Naive thymus-derived CD4-positive, alpha-beta T cell (primary cell): ENCODE measurements at regions not wholly inside any gene's neighbourhood (a gene's known extent, or its start where the extent isn't known, plus 50 kb on each side); places are given as distances from the start of the nearest gene placed in this dataset.

Experiments
- ATAC-seq: fragments of 150-1000 bp; cut with Tn5 transposase; 2 replicates; pipeline ENCODE4 v1.10.0; 2021; ENCODE audit warnings: mild to moderate bottlenecking, moderate library complexity
- CTCF ChIA-PET: fragments of 350-600 bp; sonication (Branson Sonifier 250); formaldehyde crosslinking; loops from one replicate; lab custom pipeline; 2021; ENCODE audit warnings: antibody characterized with exemption; lab: Charles Lee
- POLR2A ChIA-PET: fragments of 350-600 bp; sonication (Branson Sonifier 250); formaldehyde crosslinking; loops from one replicate; lab custom pipeline; 2021; ENCODE audit warnings: antibody characterized with exemption, inconsistent platforms; lab: Charles Lee
- DNase-seq, 9 donors: peaks; one replicate each; pipeline versions ENCODE4 v3.0.0 to v3.0.0-alpha.2; 2020 to 2022; ENCODE audit warnings: mixed read lengths in 1 of 9
- H3K27ac ChIP-seq: one replicate; pipeline ENCODE4 v1.7.0; 2013; ENCODE audit warnings: mild to moderate bottlenecking, low read depth, low read length, moderate library complexity
- H3K27me3 ChIP-seq, 2 donors: one replicate each; pipeline ENCODE4 v1.7.0; 2013; ENCODE audit warnings: low read length in 2 of 2, mild to moderate bottlenecking in 2 of 2, moderate library complexity in 2 of 2; ENCODE audit not compliant: control insufficient read depth in 2 of 2, insufficient read depth in 2 of 2
- H3K36me3 ChIP-seq, 3 experiments: 1 replicate in 2 of 3; 2 replicates in 1 of 3; pipeline ENCODE4 v1.7.0; 2013; ENCODE audit warnings: low read length in 3 of 3, mild to moderate bottlenecking in 3 of 3, moderate library complexity in 1 of 3; ENCODE audit not compliant: insufficient read depth in 3 of 3, control insufficient read depth in 2 of 3
- H3K4me1 ChIP-seq, 2 donors: one replicate each; pipeline ENCODE4 v1.7.0; 2013; ENCODE audit warnings: low read length in 2 of 2, mild to moderate bottlenecking in 2 of 2, moderate library complexity in 1 of 2; ENCODE audit not compliant: control insufficient read depth in 2 of 2, insufficient read depth in 2 of 2
- H3K4me3 ChIP-seq: 2 replicates; pipeline ENCODE4 v1.7.0; 2013; ENCODE audit warnings: mild to moderate bottlenecking, low read length
- H3K9me3 ChIP-seq, 3 experiments: 1 replicate in 2 of 3; 2 replicates in 1 of 3; pipeline ENCODE4 v1.7.0; 2013; ENCODE audit warnings: low read length in 3 of 3; ENCODE audit not compliant: control insufficient read depth in 2 of 3
- H3K27ac Mint-ChIP-seq, 9 donors: one replicate each; pipeline ENCODE4 v1.8.0; 2020 to 2022; ENCODE audit warnings: mixed read lengths in 9 of 9, mild to moderate bottlenecking in 8 of 9, moderate library complexity in 5 of 9, inconsistent platforms in 2 of 9
- H3K27me3 Mint-ChIP-seq, 5 donors: one replicate each; pipeline ENCODE4 v1.8.0; 2021 to 2022; ENCODE audit warnings: mixed read lengths in 5 of 5, mild to moderate bottlenecking in 1 of 5
- H3K36me3 Mint-ChIP-seq, 5 donors: one replicate each; pipeline ENCODE4 v1.8.0; 2020 to 2022; ENCODE audit warnings: mixed read lengths in 5 of 5, mild to moderate bottlenecking in 3 of 5, inconsistent platforms in 1 of 5
- H3K4me1 Mint-ChIP-seq, 7 donors: one replicate each; pipeline ENCODE4 v1.8.0; 2020 to 2022; ENCODE audit warnings: mixed read lengths in 7 of 7, mild to moderate bottlenecking in 3 of 7, inconsistent platforms in 1 of 7
- H3K4me3 Mint-ChIP-seq, 10 donors: one replicate each; pipeline ENCODE4 v1.8.0; 2020 to 2022; ENCODE audit warnings: mild to moderate bottlenecking in 10 of 10, mixed read lengths in 10 of 10, moderate library complexity in 6 of 10, inconsistent platforms in 2 of 10
- H3K9me3 Mint-ChIP-seq, 11 donors: one replicate each; pipeline ENCODE4 v1.8.0; 2020 to 2022; ENCODE audit warnings: mixed read lengths in 11 of 11, mild to moderate bottlenecking in 4 of 11, inconsistent platforms in 1 of 11, moderate library complexity in 1 of 11
- intact Hi-C, 2 donors: fragments of 100-400 bp; cut with micrococcal nuclease; formaldehyde crosslinking; loops; one replicate each; pipeline ENCODE4 v1.15.1; 2023

DNA sequence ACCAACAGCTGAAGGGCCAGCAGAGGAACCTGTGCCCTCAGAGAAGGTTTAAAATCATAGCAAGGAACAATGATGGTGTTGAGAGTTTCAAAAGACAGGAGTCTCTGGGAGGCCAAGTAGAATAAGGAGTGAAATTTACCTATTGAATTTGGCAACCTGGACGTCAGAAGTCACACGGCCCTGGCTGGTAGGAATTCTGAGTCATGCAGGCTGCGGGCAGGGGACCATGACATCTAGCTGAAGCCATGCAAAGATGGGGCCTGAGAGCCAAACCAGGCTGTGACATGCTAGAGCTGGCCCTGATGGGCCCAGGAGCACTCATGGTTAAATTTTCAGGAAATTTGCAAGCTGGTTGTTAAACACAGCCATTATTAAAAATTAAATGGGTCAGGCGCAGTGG is 64.0 kb upstream of the SNX9 start:
- no peaks in the 10 kb centered on the region for H3K9me3 ChIP-seq
- peaks cover 0 to 46% (median 0%) of the 10 kb centered on the region in 5 donors for H3K27me3 Mint-ChIP-seq
- H3K4me1 Mint-ChIP-seq = peaks cover 49 to 93% (median 85%) of the 10 kb centered on the region in 7 donors
- H3K4me3 ChIP-seq = no peak overlapping the region
- peaks cover 0 to 5% (median 0%) of the 10 kb centered on the region in 5 donors for H3K36me3 Mint-ChIP-seq
- ChIA-PET CTCF (interaction anchor here (0.6 to 6.6 kb wide), 4 partner anchors 12 to 114 kb away, joined by 3 to 53 read pairs (median 4); no protein-coding TSS in a partner anchor), POLR2A (interaction anchor here (0.6 to 0.9 kb wide), 2 partner anchors 72 to 147 kb away, joined by 3 read pairs; no protein-coding TSS in a partner anchor)
- H3K27ac Mint-ChIP-seq = peak overlapping the region in 6 of 9 donors; percentile 25 to 87 (median 63)
- intact Hi-C loops = loop anchor here (5.0 to 10.0 kb wide), 3 partner anchors 92 to 444 kb away; no protein-coding TSS in a partner anchor
- no peaks in the 10 kb centered on the region for H3K36me3 ChIP-seq
- H3K9me3 Mint-ChIP-seq = no peaks in the 10 kb centered on the region
- H3K4me3 Mint-ChIP-seq = no peak overlapping the region
- no peaks in the 10 kb centered on the region for H3K27me3 ChIP-seq
- ATAC-seq = no peak
- H3K27ac ChIP-seq = no peak overlapping the region
- no peak for DNase-seq
- H3K4me1 ChIP-seq = peaks cover 18 to 75% of the 10 kb centered on the region in 2 donors

- Mint-ChIP-seq H3K27me3 (peaks cover 0 to 41% (median 0%) of the 10 kb centered on the region in 5 donors), H3K4me3 (peak overlapping the region in 1 of 10 donors; percentile 47), H3K9me3 (peaks cover 0 to 3% (median 0%) of the 10 kb centered on the region in 11 donors), H3K27ac (peak overlapping the region in 8 of 9 donors; percentile 59 to 98 (median 83)), H3K36me3 (peaks cover 0 to 5% (median 0%) of the 10 kb centered on the region in 5 donors), H3K4me1 (peaks cover 54 to 93% (median 86%) of the 10 kb centered on the region in 7 donors)
- Histone ChIP-seq H3K4me1 (peaks cover 26 to 73% of the 10 kb centered on the region in 2 donors), H3K9me3 (no peaks in the 10 kb centered on the region), H3K27me3 (no peaks in the 10 kb centered on the region), H3K4me3 (no peak overlapping the region), H3K27ac (no peak overlapping the region), H3K36me3 (no peaks in the 10 kb centered on the region)
- DNase-seq = no peak
- ChIA-PET POLR2A (interaction anchor here (1.0 to 1.4 kb wide), 2 partner anchors 55 to 153 kb away, joined by 3 to 4 read pairs; no protein-coding TSS in a partner anchor), CTCF (interaction anchor here (1.4 to 6.6 kb wide), 4 partner anchors 10 to 113 kb away, joined by 3 to 53 read pairs (median 4); no protein-coding TSS in a partner anchor)
- ATAC-seq = no peak
- intact Hi-C loops = loop anchor here (2.0 to 10.0 kb wide), 7 partner anchors 125 to 1095 kb away; partner anchors contain the start of gene TMEM242 (in 1 of the 2)
Measured at GRCh38 chr6:157760137-157760536, 62.9 kb upstream of the SNX9 start.

DNA sequence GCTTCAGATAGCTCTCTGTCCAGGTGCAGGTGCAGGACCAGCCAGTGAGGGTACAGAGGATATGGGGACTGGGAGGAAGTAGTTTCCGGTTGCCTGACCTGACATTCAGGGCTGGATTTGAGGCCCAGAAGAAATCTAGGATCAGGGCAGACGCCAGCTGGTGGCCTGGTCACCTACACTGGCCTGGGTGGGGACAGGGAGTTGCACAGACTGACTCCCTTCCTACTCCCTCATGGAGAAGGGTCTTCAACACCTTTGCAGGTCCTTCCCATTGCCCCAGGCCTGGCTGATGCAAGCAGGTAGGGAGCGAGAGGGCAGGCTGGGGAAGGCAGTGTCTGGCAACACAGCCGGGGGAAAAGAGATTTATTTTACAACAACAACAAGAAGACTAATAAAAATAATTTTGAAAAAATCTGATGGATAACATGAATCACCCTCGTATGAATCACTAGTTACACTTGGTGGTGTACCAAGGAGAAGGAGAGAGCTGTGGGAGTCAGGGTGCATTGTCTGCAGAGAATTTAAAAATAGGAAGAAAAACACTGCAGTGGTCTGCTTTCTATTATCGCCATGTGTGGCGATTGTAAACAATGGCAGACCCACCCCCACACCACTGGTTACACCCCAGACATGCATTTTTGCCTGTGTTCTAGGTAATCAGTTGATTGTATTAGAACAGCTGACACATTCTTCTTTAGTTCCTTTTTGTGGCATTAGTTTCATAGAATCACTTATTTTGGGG is 62.3 kb upstream of the SNX9 start:
- Mint-ChIP-seq H3K4me3 (peak overlapping the region in 5 of 10 donors; percentile 6 to 48 (median 24)), H3K9me3 (peaks cover 0 to 3% (median 0%) of the 10 kb centered on the region in 11 donors), H3K27me3 (peaks cover 0 to 36% (median 0%) of the 10 kb centered on the region in 5 donors), H3K27ac (peak overlapping the region; percentile 63 to 98 (median 87)), H3K36me3 (peaks cover 0 to 5% (median 0%) of the 10 kb centered on the region in 5 donors), H3K4me1 (peaks cover 54 to 91% (median 82%) of the 10 kb centered on the region in 7 donors)
- Histone ChIP-seq H3K4me1 (peaks cover 27 to 71% of the 10 kb centered on the region in 2 donors), H3K27me3 (no peaks in the 10 kb centered on the region), H3K4me3 (no peak overlapping the region), H3K27ac (no peak overlapping the region), H3K36me3 (no peaks in the 10 kb centered on the region), H3K9me3 (no peaks in the 10 kb centered on the region)
- intact Hi-C loops = loop anchor here (1.0 to 10.0 kb wide), 10 partner anchors 64 to 1094 kb away; partner anchors contain the start of gene TMEM242 (in 1 of the 2)
- no peak for ATAC-seq
- ChIA-PET CTCF (interaction anchor here (1.4 to 6.6 kb wide), 2 partner anchors 10 to 112 kb away, joined by 3 to 53 read pairs; no protein-coding TSS in a partner anchor), POLR2A (interaction anchor here (0.6 to 1.4 kb wide), 3 partner anchors 54 to 1964 kb away, joined by 3 to 4 read pairs (median 3); no protein-coding TSS in a partner anchor)
- DNase-seq = no peak

DNA sequence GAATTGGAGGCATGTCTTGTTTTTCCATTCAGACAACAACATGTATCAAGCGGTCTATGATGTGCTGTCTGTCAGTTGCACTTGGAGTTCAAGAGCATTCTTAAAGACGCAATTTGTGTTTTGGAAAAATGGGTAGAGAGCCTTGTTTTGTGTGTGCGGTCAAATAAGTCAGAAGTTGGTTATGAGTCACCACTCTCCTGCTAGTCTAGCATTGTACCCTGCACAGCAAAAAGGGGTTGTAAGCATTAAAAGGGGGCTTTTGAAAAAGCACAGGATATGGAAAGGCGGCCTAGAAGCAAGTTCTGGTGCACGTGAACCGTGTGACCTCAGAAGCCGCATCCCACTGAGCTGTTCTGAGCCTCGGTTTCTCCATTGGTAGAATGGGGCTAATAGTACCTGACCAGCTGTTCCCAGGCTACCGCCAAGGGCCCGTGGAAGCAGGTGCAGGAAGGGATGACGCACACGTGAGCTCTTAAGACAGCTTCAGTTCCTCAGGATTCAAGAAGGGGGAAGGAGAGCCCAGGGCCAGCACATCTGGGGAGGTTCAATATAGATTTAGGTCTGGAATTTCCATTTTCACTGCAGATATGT is 61.6 kb upstream of the SNX9 start:
- peaks cover 27 to 65% of the 10 kb centered on the region in 2 donors for H3K4me1 ChIP-seq
- H3K27ac Mint-ChIP-seq = peak overlapping the region; percentile 63 to 98 (median 87)
- H3K9me3 ChIP-seq = no peaks in the 10 kb centered on the region
- ATAC-seq (peak; percentile 20), DNase-seq (peak in 7 of 9 donors; percentile 18 to 73 (median 47))
- H3K4me3 Mint-ChIP-seq = peak overlapping the region in 7 of 10 donors; percentile 6 to 56 (median 36)
- no peaks in the 10 kb centered on the region for H3K36me3 ChIP-seq
- no peaks in the 10 kb centered on the region for H3K27me3 ChIP-seq
- ChIA-PET POLR2A (interaction anchor here (0.6 to 1.4 kb wide), 4 partner anchors 54 to 1964 kb away, joined by 3 to 4 read pairs (median 4); no protein-coding TSS in a partner anchor), CTCF (interaction anchor here (1.4 to 6.6 kb wide), 3 partner anchors 9 to 111 kb away, joined by 3 to 53 read pairs (median 6); no protein-coding TSS in a partner anchor)
- H3K4me3 ChIP-seq = no peak overlapping the region
- H3K4me1 Mint-ChIP-seq = peaks cover 48 to 91% (median 80%) of the 10 kb centered on the region in 7 donors
- H3K27ac ChIP-seq = no peak overlapping the region
- peaks cover 0 to 38% (median 0%) of the 10 kb centered on the region in 5 donors for H3K27me3 Mint-ChIP-seq
- H3K36me3 Mint-ChIP-seq = peaks cover 0 to 5% (median 0%) of the 10 kb centered on the region in 5 donors
- intact Hi-C loops = loop anchor here (1.0 to 10.0 kb wide), 10 partner anchors 63 to 1093 kb away; partner anchors contain the start of gene TMEM242 (in 1 of the 2)
- peaks cover 0 to 3% (median 0%) of the 10 kb centered on the region in 11 donors for H3K9me3 Mint-ChIP-seq

DNA sequence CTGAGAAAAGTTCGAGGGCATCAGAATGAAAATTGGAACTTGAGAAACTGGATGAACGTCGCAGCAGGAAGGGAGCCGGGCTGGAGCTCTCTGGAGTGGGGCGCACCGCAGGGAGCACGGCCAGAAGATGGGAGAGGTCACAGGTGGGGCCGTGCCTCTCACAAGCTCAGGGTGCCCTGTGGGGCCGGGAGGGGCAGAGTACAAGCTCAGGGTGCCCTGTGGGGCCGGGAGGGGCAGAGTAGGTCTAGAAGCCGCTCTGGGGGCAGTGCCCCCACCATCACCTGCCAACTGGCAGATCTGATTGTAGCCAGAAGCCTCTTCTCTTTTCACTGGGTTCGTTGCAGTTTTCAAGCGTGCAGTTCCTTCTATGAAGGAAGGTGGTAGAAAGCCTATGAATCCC is 61.1 kb upstream of the SNX9 start:
- Mint-ChIP-seq H3K4me3 (peak overlapping the region in 7 of 10 donors; percentile 6 to 56 (median 47)), H3K27me3 (peaks cover 0 to 36% (median 0%) of the 10 kb centered on the region in 5 donors), H3K9me3 (peaks cover 0 to 3% (median 0%) of the 10 kb centered on the region in 11 donors), H3K36me3 (peaks cover 0 to 6% (median 0%) of the 10 kb centered on the region in 5 donors), H3K4me1 (peaks cover 44 to 89% (median 75%) of the 10 kb centered on the region in 7 donors), H3K27ac (peak overlapping the region; percentile 69 to 99 (median 91))
- DNase-seq (no peak), ATAC-seq (no peak)
- intact Hi-C loops = loop anchor here (1.0 to 10.0 kb wide), 11 partner anchors 19 to 1093 kb away; partner anchors contain the start of gene TMEM242 (in 1 of the 2)
- Histone ChIP-seq H3K9me3 (no peaks in the 10 kb centered on the region), H3K27ac (no peak overlapping the region), H3K27me3 (no peaks in the 10 kb centered on the region), H3K4me1 (peaks cover 27 to 60% of the 10 kb centered on the region in 2 donors), H3K36me3 (no peaks in the 10 kb centered on the region), H3K4me3 (no peak overlapping the region)
- ChIA-PET CTCF (interaction anchor here (1.2 to 6.6 kb wide), 4 partner anchors 10 to 123 kb away, joined by 3 to 53 read pairs (median 5); no protein-coding TSS in a partner anchor), POLR2A (interaction anchor here (0.6 to 1.4 kb wide), 6 partner anchors 70 to 1963 kb away, joined by 3 to 5 read pairs (median 4); no protein-coding TSS in a partner anchor)
